OCI-LY3 (cell line): ENCODE measurements at regions not wholly inside any gene's neighbourhood (a gene's known extent, or its start where the extent isn't known, plus 50 kb on each side); places are given as distances from the start of the nearest gene placed in this dataset.

ENCODE experiments used
- H2AFZ ChIP-seq: fragments of 200-600, 300-600 bp; shearing (Covaris generic); 2 replicates; pipeline ENCODE4 v1.6.0; 2014; ENCODE audit warnings: antibody characterized with exemption, low read depth, low read length
- H3K27ac ChIP-seq: fragments of 200-600, 300-600 bp; sonication (generic); 2 replicates; pipeline ENCODE4 v1.5.1; 2014; ENCODE audit warnings: mild to moderate bottlenecking, low read length, moderate library complexity, mixed read lengths
- H3K27me3 ChIP-seq: fragments of 200-600, 300-600 bp; sonication (generic); 2 replicates; pipeline ENCODE4 v1.6.1; 2014; ENCODE audit warnings: low read depth, low read length, mixed read lengths
- H3K36me3 ChIP-seq: fragments of 200-600, 300-600 bp; sonication (generic); replicated peaks from 2 replicates; pipeline ENCODE3; 2014; ENCODE audit warnings: low read depth, low read length, mixed read lengths
- H3K4me1 ChIP-seq: fragments of 300-600, 200-600 bp; sonication (generic); 2 replicates; pipeline ENCODE4 v1.6.1; 2014; ENCODE audit warnings: low read length, mixed read lengths
- H3K4me2 ChIP-seq: fragments of 200-600, 300-600 bp; sonication (generic); 2 replicates; pipeline ENCODE4 v1.6.1; 2014; ENCODE audit warnings: low read length, mixed read lengths
- H3K4me3 ChIP-seq: fragments of 300-600, 200-600 bp; sonication (generic); 2 replicates; pipeline ENCODE4 v1.5.1; 2014; ENCODE audit warnings: antibody characterized with exemption, mild to moderate bottlenecking, low read length, moderate library complexity
- H3K79me2 ChIP-seq: fragments of 300-600, 200-600 bp; shearing (Covaris generic); 2 replicates; pipeline ENCODE4 v1.6.1; 2014; ENCODE audit warnings: mild to moderate bottlenecking, low read length, mixed read lengths
- H3K9ac ChIP-seq: fragments of 300-600, 200-600 bp; shearing (Covaris generic); 2 replicates; pipeline ENCODE4 v1.6.0; 2014; ENCODE audit warnings: mild to moderate bottlenecking, low read length, moderate library complexity
- H3K9me3 ChIP-seq: fragments of 200-600, 300-600 bp; shearing (Covaris generic); 2 replicates; pipeline ENCODE4 v1.6.1; 2014; ENCODE audit warnings: low read length, mixed read lengths; ENCODE audit not compliant: insufficient read depth
- H4K20me1 ChIP-seq: fragments of 200-600, 300-600 bp; sonication (generic); 2 replicates; pipeline ENCODE4 v1.6.1; 2016; ENCODE audit warnings: low read length, mixed read lengths; ENCODE audit not compliant: insufficient read depth
- EZH2phosphoT487 ChIP-seq: fragments of 200-600 bp; shearing (Covaris generic); IDR thresholded peaks from 2 replicates; pipeline ENCODE4 v1.6.1; 2018; ENCODE audit warnings: antibody characterized with exemption, mixed run types, low read depth
- TF ChIP-seq, protein P1 (sequence below): fragments of 200-600, 300-600 bp; sonication (generic); IDR thresholded peaks from 2 replicates; pipeline ENCODE4 v1.5.1; 2014; ENCODE audit warnings: antibody characterized with exemption, low read length, low read depth

- no peak for TF ChIP-seq EZH2phosphoT487
- TF ChIP-seq, protein P1, sequence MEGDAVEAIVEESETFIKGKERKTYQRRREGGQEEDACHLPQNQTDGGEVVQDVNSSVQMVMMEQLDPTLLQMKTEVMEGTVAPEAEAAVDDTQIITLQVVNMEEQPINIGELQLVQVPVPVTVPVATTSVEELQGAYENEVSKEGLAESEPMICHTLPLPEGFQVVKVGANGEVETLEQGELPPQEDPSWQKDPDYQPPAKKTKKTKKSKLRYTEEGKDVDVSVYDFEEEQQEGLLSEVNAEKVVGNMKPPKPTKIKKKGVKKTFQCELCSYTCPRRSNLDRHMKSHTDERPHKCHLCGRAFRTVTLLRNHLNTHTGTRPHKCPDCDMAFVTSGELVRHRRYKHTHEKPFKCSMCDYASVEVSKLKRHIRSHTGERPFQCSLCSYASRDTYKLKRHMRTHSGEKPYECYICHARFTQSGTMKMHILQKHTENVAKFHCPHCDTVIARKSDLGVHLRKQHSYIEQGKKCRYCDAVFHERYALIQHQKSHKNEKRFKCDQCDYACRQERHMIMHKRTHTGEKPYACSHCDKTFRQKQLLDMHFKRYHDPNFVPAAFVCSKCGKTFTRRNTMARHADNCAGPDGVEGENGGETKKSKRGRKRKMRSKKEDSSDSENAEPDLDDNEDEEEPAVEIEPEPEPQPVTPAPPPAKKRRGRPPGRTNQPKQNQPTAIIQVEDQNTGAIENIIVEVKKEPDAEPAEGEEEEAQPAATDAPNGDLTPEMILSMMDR = no peak
- no peak overlapping the region for H3K4me2 ChIP-seq
Observed at GRCh38 chr13:107358866-107359265, 790.9 kb upstream of the ARGLU1 start.

GRCh38 chr13:107351305-107351704 is 783.4 kb upstream of the ARGLU1 start:
- H3K36me3 ChIP-seq = no peaks in the 10 kb centered on the region
- no peak overlapping the region for H3K9ac ChIP-seq
- no peak overlapping the region for H2AFZ ChIP-seq
- no peak for TF ChIP-seq EZH2phosphoT487
- TF ChIP-seq, protein P1 = no peak
- no peak overlapping the region for H3K4me3 ChIP-seq
- 0 out of 2 replicates have a peak, but pooled peaks cover 3% of the 10 kb centered on the region for H3K9me3 ChIP-seq
- no peaks in the 10 kb centered on the region for H3K4me1 ChIP-seq
- H3K79me2 ChIP-seq = no peaks in the 10 kb centered on the region
- H3K27me3 ChIP-seq = no peaks in the 10 kb centered on the region
- H3K27ac ChIP-seq = no peak overlapping the region
- no peaks in the 10 kb centered on the region for H4K20me1 ChIP-seq
- no peak overlapping the region for H3K4me2 ChIP-seq

More at GRCh38 chr13:107358866-107359265, 790.9 kb upstream of the ARGLU1 start:
- H2AFZ ChIP-seq = no peak overlapping the region
- no peaks in the 10 kb centered on the region for H3K79me2 ChIP-seq
- no peak overlapping the region for H3K9ac ChIP-seq
- H3K27me3 ChIP-seq = peaks cover 14% of the 10 kb centered on the region
- H3K27ac ChIP-seq = no peak overlapping the region
- H3K9me3 ChIP-seq = 0 out of 2 replicates have a peak, but pooled peaks cover 3% of the 10 kb centered on the region
- H3K4me3 ChIP-seq = no peak overlapping the region
- H3K36me3 ChIP-seq = no peaks in the 10 kb centered on the region
- no peaks in the 10 kb centered on the region for H3K4me1 ChIP-seq
- H4K20me1 ChIP-seq = no peaks in the 10 kb centered on the region

GRCh38 chr13:107348925-107349324 is 781.0 kb upstream of the ARGLU1 start:
- H3K9me3 ChIP-seq = no peaks in the 10 kb centered on the region
- no peaks in the 10 kb centered on the region for H3K4me1 ChIP-seq
- no peak overlapping the region for H3K27ac ChIP-seq
- no peaks in the 10 kb centered on the region for H3K27me3 ChIP-seq
- no peaks in the 10 kb centered on the region for H4K20me1 ChIP-seq
- no peaks in the 10 kb centered on the region for H3K36me3 ChIP-seq
- H3K4me3 ChIP-seq = no peak overlapping the region
- no peaks in the 10 kb centered on the region for H3K79me2 ChIP-seq
- H3K9ac ChIP-seq = no peak overlapping the region
- H3K4me2 ChIP-seq = no peak overlapping the region
- TF ChIP-seq, protein P1 = no peak
- no peak overlapping the region for H2AFZ ChIP-seq

DNA sequence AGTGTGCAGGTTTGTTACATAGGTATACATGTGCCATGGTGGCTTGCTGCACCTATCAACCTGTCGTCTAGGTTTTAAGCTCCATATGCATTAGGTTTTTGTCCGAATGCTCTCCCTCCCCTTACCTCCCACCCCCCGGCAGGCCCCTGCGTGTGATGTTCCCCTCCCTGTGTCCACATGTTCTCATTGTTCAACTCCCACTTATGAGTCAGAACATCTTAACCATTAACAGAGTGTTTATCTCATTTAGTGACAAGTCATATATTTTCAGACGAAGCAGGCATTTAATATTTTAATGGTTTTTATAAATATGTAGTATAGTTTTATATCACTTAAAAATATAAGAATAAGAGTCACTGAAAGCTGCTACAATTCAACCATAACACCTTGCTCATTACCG is 780.5 kb upstream of the ARGLU1 start:
- H3K4me2 ChIP-seq = no peak overlapping the region
- no peaks in the 10 kb centered on the region for H3K9me3 ChIP-seq
- no peak for TF ChIP-seq EZH2phosphoT487
- TF ChIP-seq, protein P1 = no peak
- H3K79me2 ChIP-seq = no peaks in the 10 kb centered on the region
- H3K9ac ChIP-seq = no peak overlapping the region
- no peaks in the 10 kb centered on the region for H3K36me3 ChIP-seq
- no peak overlapping the region for H3K4me3 ChIP-seq
- H4K20me1 ChIP-seq = no peaks in the 10 kb centered on the region
- no peak overlapping the region for H3K27ac ChIP-seq
- H3K4me1 ChIP-seq = no peaks in the 10 kb centered on the region
- no peak overlapping the region for H2AFZ ChIP-seq
- no peaks in the 10 kb centered on the region for H3K27me3 ChIP-seq
